ENCODE measurements at regions not wholly inside any gene's neighbourhood (a gene's known extent, or its start where the extent isn't known, plus 50 kb on each side); places are given as distances from the start of the nearest gene placed in this dataset.
A peak's percentile ranks its signal among the peaks of the same experiment; 100 is the strongest.

GRCh38 chr5:173781816-173782670 is 106.1 kb upstream of the CPEB4 start (continued):
- TF ChIP-seq, protein P1, sequence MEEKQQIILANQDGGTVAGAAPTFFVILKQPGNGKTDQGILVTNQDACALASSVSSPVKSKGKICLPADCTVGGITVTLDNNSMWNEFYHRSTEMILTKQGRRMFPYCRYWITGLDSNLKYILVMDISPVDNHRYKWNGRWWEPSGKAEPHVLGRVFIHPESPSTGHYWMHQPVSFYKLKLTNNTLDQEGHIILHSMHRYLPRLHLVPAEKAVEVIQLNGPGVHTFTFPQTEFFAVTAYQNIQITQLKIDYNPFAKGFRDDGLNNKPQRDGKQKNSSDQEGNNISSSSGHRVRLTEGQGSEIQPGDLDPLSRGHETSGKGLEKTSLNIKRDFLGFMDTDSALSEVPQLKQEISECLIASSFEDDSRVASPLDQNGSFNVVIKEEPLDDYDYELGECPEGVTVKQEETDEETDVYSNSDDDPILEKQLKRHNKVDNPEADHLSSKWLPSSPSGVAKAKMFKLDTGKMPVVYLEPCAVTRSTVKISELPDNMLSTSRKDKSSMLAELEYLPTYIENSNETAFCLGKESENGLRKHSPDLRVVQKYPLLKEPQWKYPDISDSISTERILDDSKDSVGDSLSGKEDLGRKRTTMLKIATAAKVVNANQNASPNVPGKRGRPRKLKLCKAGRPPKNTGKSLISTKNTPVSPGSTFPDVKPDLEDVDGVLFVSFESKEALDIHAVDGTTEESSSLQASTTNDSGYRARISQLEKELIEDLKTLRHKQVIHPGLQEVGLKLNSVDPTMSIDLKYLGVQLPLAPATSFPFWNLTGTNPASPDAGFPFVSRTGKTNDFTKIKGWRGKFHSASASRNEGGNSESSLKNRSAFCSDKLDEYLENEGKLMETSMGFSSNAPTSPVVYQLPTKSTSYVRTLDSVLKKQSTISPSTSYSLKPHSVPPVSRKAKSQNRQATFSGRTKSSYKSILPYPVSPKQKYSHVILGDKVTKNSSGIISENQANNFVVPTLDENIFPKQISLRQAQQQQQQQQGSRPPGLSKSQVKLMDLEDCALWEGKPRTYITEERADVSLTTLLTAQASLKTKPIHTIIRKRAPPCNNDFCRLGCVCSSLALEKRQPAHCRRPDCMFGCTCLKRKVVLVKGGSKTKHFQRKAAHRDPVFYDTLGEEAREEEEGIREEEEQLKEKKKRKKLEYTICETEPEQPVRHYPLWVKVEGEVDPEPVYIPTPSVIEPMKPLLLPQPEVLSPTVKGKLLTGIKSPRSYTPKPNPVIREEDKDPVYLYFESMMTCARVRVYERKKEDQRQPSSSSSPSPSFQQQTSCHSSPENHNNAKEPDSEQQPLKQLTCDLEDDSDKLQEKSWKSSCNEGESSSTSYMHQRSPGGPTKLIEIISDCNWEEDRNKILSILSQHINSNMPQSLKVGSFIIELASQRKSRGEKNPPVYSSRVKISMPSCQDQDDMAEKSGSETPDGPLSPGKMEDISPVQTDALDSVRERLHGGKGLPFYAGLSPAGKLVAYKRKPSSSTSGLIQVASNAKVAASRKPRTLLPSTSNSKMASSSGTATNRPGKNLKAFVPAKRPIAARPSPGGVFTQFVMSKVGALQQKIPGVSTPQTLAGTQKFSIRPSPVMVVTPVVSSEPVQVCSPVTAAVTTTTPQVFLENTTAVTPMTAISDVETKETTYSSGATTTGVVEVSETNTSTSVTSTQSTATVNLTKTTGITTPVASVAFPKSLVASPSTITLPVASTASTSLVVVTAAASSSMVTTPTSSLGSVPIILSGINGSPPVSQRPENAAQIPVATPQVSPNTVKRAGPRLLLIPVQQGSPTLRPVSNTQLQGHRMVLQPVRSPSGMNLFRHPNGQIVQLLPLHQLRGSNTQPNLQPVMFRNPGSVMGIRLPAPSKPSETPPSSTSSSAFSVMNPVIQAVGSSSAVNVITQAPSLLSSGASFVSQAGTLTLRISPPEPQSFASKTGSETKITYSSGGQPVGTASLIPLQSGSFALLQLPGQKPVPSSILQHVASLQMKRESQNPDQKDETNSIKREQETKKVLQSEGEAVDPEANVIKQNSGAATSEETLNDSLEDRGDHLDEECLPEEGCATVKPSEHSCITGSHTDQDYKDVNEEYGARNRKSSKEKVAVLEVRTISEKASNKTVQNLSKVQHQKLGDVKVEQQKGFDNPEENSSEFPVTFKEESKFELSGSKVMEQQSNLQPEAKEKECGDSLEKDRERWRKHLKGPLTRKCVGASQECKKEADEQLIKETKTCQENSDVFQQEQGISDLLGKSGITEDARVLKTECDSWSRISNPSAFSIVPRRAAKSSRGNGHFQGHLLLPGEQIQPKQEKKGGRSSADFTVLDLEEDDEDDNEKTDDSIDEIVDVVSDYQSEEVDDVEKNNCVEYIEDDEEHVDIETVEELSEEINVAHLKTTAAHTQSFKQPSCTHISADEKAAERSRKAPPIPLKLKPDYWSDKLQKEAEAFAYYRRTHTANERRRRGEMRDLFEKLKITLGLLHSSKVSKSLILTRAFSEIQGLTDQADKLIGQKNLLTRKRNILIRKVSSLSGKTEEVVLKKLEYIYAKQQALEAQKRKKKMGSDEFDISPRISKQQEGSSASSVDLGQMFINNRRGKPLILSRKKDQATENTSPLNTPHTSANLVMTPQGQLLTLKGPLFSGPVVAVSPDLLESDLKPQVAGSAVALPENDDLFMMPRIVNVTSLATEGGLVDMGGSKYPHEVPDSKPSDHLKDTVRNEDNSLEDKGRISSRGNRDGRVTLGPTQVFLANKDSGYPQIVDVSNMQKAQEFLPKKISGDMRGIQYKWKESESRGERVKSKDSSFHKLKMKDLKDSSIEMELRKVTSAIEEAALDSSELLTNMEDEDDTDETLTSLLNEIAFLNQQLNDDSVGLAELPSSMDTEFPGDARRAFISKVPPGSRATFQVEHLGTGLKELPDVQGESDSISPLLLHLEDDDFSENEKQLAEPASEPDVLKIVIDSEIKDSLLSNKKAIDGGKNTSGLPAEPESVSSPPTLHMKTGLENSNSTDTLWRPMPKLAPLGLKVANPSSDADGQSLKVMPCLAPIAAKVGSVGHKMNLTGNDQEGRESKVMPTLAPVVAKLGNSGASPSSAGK (IDR thresholded peaks at IDR 0.05), result peak; percentile 83
- TF ChIP-seq ARID3B (CRISPR knock-in tag; IDR thresholded peaks at IDR 0.05; ENCODE audit: borderline replicate concordance) (no peak), PRDM10 (IDR thresholded peaks at IDR 0.05; ENCODE audit: partially characterized antibody) (no peak), CREBBP (IDR thresholded peaks at IDR 0.05; ENCODE audit: low read depth, low read length) (no peak), CC2D1A (IDR thresholded peaks at IDR 0.05) (no peak), XRCC5 (IDR thresholded peaks at IDR 0.05; ENCODE audit: low read depth, low read length) (no peak), HMGN3 (IDR thresholded peaks at IDR 0.05; ENCODE audit: borderline replicate concordance, extremely low read depth, insufficient read length, low read depth, low read length) (no peak), SREBF1 (IDR thresholded peaks at IDR 0.05; ENCODE audit: borderline replicate concordance, low read depth, low read length) (no peak), ZNF324 (CRISPR knock-in tag; IDR thresholded peaks at IDR 0.05) (no peak)

Data from K562 (cell line).